GM12878 (cell line): ENCODE measurements at regions not wholly inside any gene's neighbourhood (a gene's known extent, or its start where the extent isn't known, plus 50 kb on each side); places are given as distances from the start of the nearest gene placed in this dataset.

Experiments used
- ATAC-seq: fragments of 200-7000 bp; cut with Tn5 transposase; 3 replicates; pipeline ENCODE4 v1.9.1; 2020; ENCODE audit warnings: mild to moderate bottlenecking, moderate library complexity
- BruUV-seq: library from RNA; stranded (reverse); fragments of 400-500 nt; replicated peaks from 2 replicates; lab custom pipeline; 2021; lab: Mats Ljungman, UMichigan
- CTCF ChIA-PET: fragments of 300-600 bp; sonication (Branson Sonifier 250); formaldehyde crosslinking; extraction: SDS; loops from one replicate; lab custom pipeline; 2021; ENCODE audit warnings: inconsistent platforms; lab: Yijun Ruan, JAX
- POLR2A ChIA-PET: fragments of 350-600 bp; formaldehyde crosslinking; extraction: SDS; loops from one replicate; lab custom pipeline; 2021; ENCODE audit warnings: inconsistent platforms; lab: Charles Lee
- RAD21 ChIA-PET: fragments of 300-600 bp; sonication (Branson Sonifier 250); formaldehyde crosslinking; loops from one replicate; lab custom pipeline; 2023; ENCODE audit warnings: antibody characterized with exemption; ENCODE audit not compliant: unreplicated experiment; lab: Charles Lee
- SMC1A ChIA-PET: fragments of 300-600 bp; sonication (Branson Sonifier 250); formaldehyde crosslinking; loops from one replicate; lab custom pipeline; 2023; ENCODE audit not compliant: unreplicated experiment, uncharacterized antibody; lab: Charles Lee
- DNase-seq: peaks from one replicate; pipeline ENCODE4 v3.0.0-alpha.2; 2011; ENCODE audit warnings: low read depth, low spot score
- FAIRE-seq: peaks from 3 replicates; lab custom pipeline; 2011; peaks lifted over from hg19 to GRCh38; lab: Jason Lieb, UNC
- H2AFZ ChIP-seq: 2 replicates; pipeline ENCODE4 v1.6.0; 2011; ENCODE audit warnings: low read depth, low read length, control low read depth; ENCODE audit not compliant: control insufficient read depth
- H3K27ac ChIP-seq: 2 replicates; pipeline ENCODE4 v1.5.1; 2011; ENCODE audit warnings: control low read depth; ENCODE audit not compliant: control insufficient read depth, insufficient read depth
- H3K27me3 ChIP-seq, 2 experiments: replicated peaks in 1 of 2; 2 replicates each; pipeline versions ENCODE4 v1.6.0 to v1.6.1; 2011; ENCODE audit warnings: low read length in 1 of 2; ENCODE audit not compliant: control insufficient read depth in 2 of 2, insufficient read depth in 2 of 2
- H3K36me3 ChIP-seq, 2 experiments: 2 replicates each; pipeline ENCODE4 v1.5.1; 2011; ENCODE audit warnings: low read length in 1 of 2; ENCODE audit not compliant: control insufficient read depth in 2 of 2, insufficient read depth in 2 of 2
- H3K4me1 ChIP-seq: 2 replicates; pipeline ENCODE4 v1.6.1; 2011; ENCODE audit warnings: mild to moderate bottlenecking, low read length, moderate library complexity, mixed read lengths; ENCODE audit not compliant: control insufficient read depth, insufficient read depth
- H3K4me2 ChIP-seq: 2 replicates; pipeline ENCODE4 v1.6.0; 2011; ENCODE audit warnings: control low read depth; ENCODE audit not compliant: control insufficient read depth, insufficient read depth
- H3K4me3 ChIP-seq: fragments of 200-600 bp; sonication (generic); 2 replicates; pipeline ENCODE4 v1.5.1; 2016
- H3K79me2 ChIP-seq: 2 replicates; pipeline ENCODE4 v1.6.0; 2011; ENCODE audit warnings: low read length; ENCODE audit not compliant: control insufficient read depth, insufficient read depth
- H3K9ac ChIP-seq: 2 replicates; pipeline ENCODE4 v1.8.0; 2011; ENCODE audit warnings: low read length, control low read depth, mixed read lengths; ENCODE audit not compliant: control insufficient read depth, insufficient read depth
- H3K9me3 ChIP-seq: replicated peaks from 3 replicates; pipeline ENCODE4 v1.5.1; 2011; ENCODE audit warnings: mild to moderate bottlenecking, low read length; ENCODE audit not compliant: control insufficient read depth, insufficient read depth
- H4K20me1 ChIP-seq: 2 replicates; pipeline ENCODE4 v1.6.0; 2011; ENCODE audit not compliant: control insufficient read depth, insufficient read depth
- ASH2L ChIP-seq: fragments of 300-600, 200-600 bp; sonication (generic); IDR thresholded peaks from 2 replicates; pipeline ENCODE4 v1.6.1; 2017; ENCODE audit warnings: low read depth, mild to moderate bottlenecking, borderline replicate concordance
- BHLHE40 ChIP-seq, 2 experiments: fragments of 450-650 bp in 1 of 2; IDR thresholded peaks; 2 replicates each; pipeline ENCODE4 v1.6.1; 2011 to 2017; ENCODE audit warnings: low read depth in 2 of 2, borderline replicate concordance in 1 of 2, improper control_type of control experiment in 1 of 2, low read length in 1 of 2, mild to moderate bottlenecking in 1 of 2
- IKZF2 ChIP-seq, 2 experiments: fragments of 450-650 bp; IDR thresholded peaks; 2 replicates each; pipeline ENCODE4 v1.6.1; 2017; ENCODE audit warnings: mild to moderate bottlenecking in 2 of 2, moderate library complexity in 2 of 2
- MYC ChIP-seq: IDR thresholded peaks from 2 replicates; pipeline ENCODE4 v1.6.1; 2011; ENCODE audit warnings: mild to moderate bottlenecking, low read length, moderate library complexity, inconsistent platforms; ENCODE audit not compliant: insufficient read depth, insufficient replicate concordance, insufficient read length, severe bottlenecking
- NFIC ChIP-seq: IDR thresholded peaks from 2 replicates; pipeline ENCODE4 v1.6.1; 2012; ENCODE audit warnings: low read depth, mild to moderate bottlenecking, inconsistent platforms, low read length, moderate library complexity
- NRF1 ChIP-seq: conservative IDR thresholded peaks from 2 replicates; pipeline ENCODE4 v1.6.1; 2011; ENCODE audit warnings: mild to moderate bottlenecking, low read depth, low read length, improper control_type of control experiment
- RBBP5 ChIP-seq: fragments of 200-600 bp; sonication (generic); conservative IDR thresholded peaks from 2 replicates; pipeline ENCODE4 v1.6.1; 2016
- SRF ChIP-seq, 2 experiments: IDR thresholded peaks; 2 replicates each; pipeline ENCODE4 v1.6.1; 2011; ENCODE audit warnings: low read depth in 2 of 2, low read length in 2 of 2, mild to moderate bottlenecking in 1 of 2, moderate library complexity in 1 of 2
- TCF12 ChIP-seq: IDR thresholded peaks from 2 replicates; pipeline ENCODE4 v1.6.1; 2011; ENCODE audit warnings: low read depth, mild to moderate bottlenecking, low read length
- WGBS: methylation state at CpG from one replicate; pipeline ENCODE4 v1.1.6; 2016; ENCODE audit warnings: low lambda C conversion rate; ENCODE audit not compliant: insufficient replicate concordance, insufficient coverage; ENCODE audit errors: missing lambda C conversion rate; 5-methylcytosine and 5-hydroxymethylcytosine counted together
- in situ Hi-C: fragments of 300-500 bp; cut with MboI; formaldehyde crosslinking; loops from 9 replicates; pipeline ENCODE4 v1.14.3; 2018; ENCODE audit warnings: mixed read lengths
- intact Hi-C: fragments of 100-400 bp; cut with micrococcal nuclease; formaldehyde crosslinking; loops from one replicate; pipeline ENCODE4 v1.14.2; 2022; ENCODE audit not compliant: unreplicated experiment
- TF ChIP-seq, protein P1 (sequence below): IDR thresholded peaks from 2 replicates; pipeline ENCODE4 v1.6.1; 2011; ENCODE audit warnings: borderline replicate concordance, low read depth, mild to moderate bottlenecking, moderate library complexity, mixed read lengths, low read length; ENCODE audit not compliant: insufficient read depth; ENCODE audit errors: extremely low read length

DNA sequence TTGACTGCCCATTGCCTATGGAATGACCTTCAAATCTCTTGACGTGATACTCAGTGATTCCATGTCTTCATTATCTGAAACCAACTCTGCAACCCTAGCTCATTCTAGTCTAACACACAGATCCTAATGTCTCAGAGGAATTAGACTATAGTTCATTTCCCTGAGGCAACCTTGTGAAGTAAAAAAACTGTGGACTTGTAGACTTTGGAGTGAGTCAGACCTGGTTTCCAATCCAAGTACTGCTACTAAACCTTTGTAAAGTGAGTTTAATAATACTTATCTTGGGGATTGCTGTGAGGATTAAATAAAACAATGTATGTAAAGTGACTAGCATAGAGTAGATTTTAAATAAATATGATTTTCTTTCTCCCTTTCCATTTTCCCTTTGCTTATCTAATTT lies 226.1 kb downstream of the BLID start:
- 56% methylated on average over 1 of the region's 1 CpG for WGBS
- Histone ChIP-seq H3K9me3 (no peaks in the 10 kb centered on the region), H3K9ac (no peak overlapping the region), H3K36me3 (no peaks in the 10 kb centered on the region), H3K4me1 (no peaks in the 10 kb centered on the region), H3K79me2 (no peaks in the 10 kb centered on the region), H3K4me3 (no peak overlapping the region), H3K4me2 (no peak overlapping the region), H2AFZ (no peak overlapping the region), H4K20me1 (no peaks in the 10 kb centered on the region), H3K27me3 (peaks cover 0 to 2% of the 10 kb centered on the region in 2 experiments; a peak in 2 of 4 replicates), H3K27ac (no peak overlapping the region)
- ATAC-seq: no peak
- ChIA-PET SMC1A (no interaction called here), CTCF (no interaction called here), RAD21 (no interaction called here), POLR2A (no interaction called here)
- in situ Hi-C loops (no loop called here), intact Hi-C loops (no loop called here)
- TF ChIP-seq SRF (IDR thresholded peaks at IDR 0.05; ENCODE audit: low read depth in 2 of 2, low read length in 2 of 2) (no peak), NRF1 (no peak), ASH2L (no peak), NFIC (no peak), TCF12 (no peak), IKZF2 (IDR thresholded peaks at IDR 0.05) (no peak), BHLHE40 (IDR thresholded peaks at IDR 0.05; ENCODE audit: borderline replicate concordance in 1 of 2, low read depth in 2 of 2, low read length in 1 of 2) (no peak), RBBP5 (no peak), MYC (no peak)
- TF ChIP-seq, protein P1, sequence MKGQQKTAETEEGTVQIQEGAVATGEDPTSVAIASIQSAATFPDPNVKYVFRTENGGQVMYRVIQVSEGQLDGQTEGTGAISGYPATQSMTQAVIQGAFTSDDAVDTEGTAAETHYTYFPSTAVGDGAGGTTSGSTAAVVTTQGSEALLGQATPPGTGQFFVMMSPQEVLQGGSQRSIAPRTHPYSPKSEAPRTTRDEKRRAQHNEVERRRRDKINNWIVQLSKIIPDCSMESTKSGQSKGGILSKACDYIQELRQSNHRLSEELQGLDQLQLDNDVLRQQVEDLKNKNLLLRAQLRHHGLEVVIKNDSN: no peak
- BruUV-seq: no TSS peak
- FAIRE-seq: no peak
- no peak for DNase-seq
